LNCaP clone FGC (cell line): ENCODE measurements at regions not wholly inside any gene's neighbourhood (a gene's known extent, or its start where the extent isn't known, plus 50 kb on each side); places are given as distances from the start of the nearest gene placed in this dataset.

Source experiments
- DNase-seq: peaks from one replicate; pipeline ENCODE4 v3.0.0-alpha.2; 2011; ENCODE audit warnings: low read depth
- H3K4me3 ChIP-seq: 2 replicates; pipeline ENCODE4 v1.5.1; 2011; ENCODE audit warnings: mild to moderate bottlenecking, low read depth, low read length, control low read depth
- CTCF ChIP-seq: IDR thresholded peaks from 2 replicates; pipeline ENCODE4 v1.5.1; 2012; ENCODE audit warnings: mild to moderate bottlenecking; ENCODE audit not compliant: control insufficient read depth, insufficient read depth; ENCODE audit errors: extremely low read depth

- no peak overlapping the region for H3K4me3 ChIP-seq
- no peak for TF ChIP-seq CTCF
- peak; percentile 66 for DNase-seq
These were observed 194.9 kb upstream of the RBFOX1 start for GRCh38 chr16:7137560-7138330.

- H3K4me3 ChIP-seq: no peak overlapping the region
- DNase-seq: no peak
- no peak for TF ChIP-seq CTCF
These were observed 200.2 kb upstream of the RBFOX1 start for GRCh38 chr16:7132465-7132864.

DNA sequence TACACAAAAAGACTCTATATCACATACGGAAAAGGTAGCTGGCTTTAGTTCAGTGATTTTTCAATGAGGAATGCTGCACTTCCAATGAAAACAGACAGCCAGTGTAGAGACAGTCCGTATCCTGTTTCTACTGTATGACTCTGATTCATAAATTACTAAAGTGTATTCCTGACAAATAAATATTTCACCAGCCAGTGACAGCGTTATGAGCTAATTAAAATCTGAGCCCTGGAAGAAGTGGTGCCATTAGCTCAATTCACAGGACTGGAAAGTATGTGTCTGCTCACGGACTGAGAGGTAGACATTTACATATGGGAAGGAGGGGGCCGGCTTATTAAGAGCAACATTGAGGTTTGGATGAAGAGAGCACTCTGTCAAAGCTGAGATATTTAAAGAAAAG lies 207.9 kb upstream of the RBFOX1 start:
- no peak for DNase-seq
- no peak for TF ChIP-seq CTCF
- no peak overlapping the region for H3K4me3 ChIP-seq

GRCh38 chr16:7124242-7124641 lies 208.4 kb upstream of the RBFOX1 start:
- DNase-seq: no peak
- no peak overlapping the region for H3K4me3 ChIP-seq
- no peak for TF ChIP-seq CTCF

GRCh38 chr16:7116734-7117133 lies 215.9 kb upstream of the RBFOX1 start:
- no peak for TF ChIP-seq CTCF
- DNase-seq: no peak
- no peak overlapping the region for H3K4me3 ChIP-seq

DNA sequence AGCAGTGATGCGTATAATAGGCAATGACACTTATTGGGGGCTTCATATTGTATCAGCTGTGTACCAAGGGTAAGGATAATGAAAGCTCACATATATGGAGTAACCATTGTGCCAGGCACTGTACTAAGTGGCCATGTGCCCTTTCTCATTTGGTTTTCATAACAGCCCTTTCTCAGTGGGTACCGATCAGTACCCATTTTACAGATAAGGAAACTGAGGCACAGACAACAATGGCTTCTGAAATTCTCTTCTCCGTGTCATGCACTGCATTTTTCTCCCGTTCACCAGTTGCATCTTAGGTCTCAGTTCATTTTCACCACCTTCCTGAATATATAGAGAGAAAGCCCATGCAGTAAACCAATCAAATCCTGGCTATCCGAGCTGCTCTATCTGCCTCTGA lies 216.7 kb upstream of the RBFOX1 start:
- TF ChIP-seq CTCF: no peak
- no peak for DNase-seq

GRCh38 chr16:7113949-7114348 lies 218.7 kb upstream of the RBFOX1 start:
- no peak for DNase-seq
- TF ChIP-seq CTCF: no peak
- H3K4me3 ChIP-seq: no peak overlapping the region

More for the DNA sequence above, 216.7 kb upstream of the RBFOX1 start:
- H3K4me3 ChIP-seq: no peak overlapping the region
